MCF 10A (cell line): ENCODE measurements at regions not wholly inside any gene's neighbourhood (a gene's known extent, or its start where the extent isn't known, plus 50 kb on each side); places are given as distances from the start of the nearest gene placed in this dataset.
"Not testable (repeated sequence)": the region's sequence is repeated elsewhere in the genome, so short reads cannot be mapped to it uniquely, and the experiment has no call there.

Source experiments
- BruUV-seq: library from RNA; stranded (reverse); fragments of 400-500 nt; replicated peaks from 2 replicates; lab custom pipeline; 2021; lab: Mats Ljungman, UMichigan
- CTCF ChIA-PET: fragments of 300-600 bp; sonication (Branson Sonifier 250); formaldehyde crosslinking; extraction: SDS; loops from one replicate; lab custom pipeline; 2021; ENCODE audit warnings: antibody characterized with exemption, inconsistent platforms; lab: Yijun Ruan, JAX
- POLR2A ChIA-PET: fragments of 300-600, 350-650 bp; sonication (Branson Sonifier 250); formaldehyde crosslinking; extraction: SDS; loops from one replicate; lab custom pipeline; 2020; ENCODE audit warnings: antibody characterized with exemption, inconsistent platforms; lab: Yijun Ruan, JAX
- DNase-seq: peaks from one replicate; pipeline ENCODE4 v3.0.0-alpha.2; 2018; ENCODE audit not compliant: unreplicated experiment
- H3K27ac Mint-ChIP-seq: one replicate; pipeline ENCODE4 v1.8.0; 2022; ENCODE audit warnings: mild to moderate bottlenecking, low read depth, mixed read lengths; ENCODE audit not compliant: unreplicated experiment
- H3K27me3 Mint-ChIP-seq: one replicate; pipeline ENCODE4 v1.8.0; 2022; ENCODE audit warnings: mixed read lengths; ENCODE audit not compliant: insufficient read depth, unreplicated experiment
- H3K36me3 Mint-ChIP-seq: one replicate; pipeline ENCODE4 v1.8.0; 2022; ENCODE audit warnings: mild to moderate bottlenecking, moderate library complexity, mixed read lengths; ENCODE audit not compliant: insufficient read depth, unreplicated experiment
- H3K4me1 Mint-ChIP-seq: one replicate; pipeline ENCODE4 v1.8.0; 2022; ENCODE audit warnings: mixed read lengths; ENCODE audit not compliant: insufficient read depth, unreplicated experiment
- H3K4me3 Mint-ChIP-seq: one replicate; pipeline ENCODE4 v1.8.0; 2022; ENCODE audit warnings: mild to moderate bottlenecking, moderate library complexity, mixed read lengths; ENCODE audit not compliant: unreplicated experiment
- H3K9me3 Mint-ChIP-seq: one replicate; pipeline ENCODE4 v1.8.0; 2022; ENCODE audit warnings: mixed read lengths; ENCODE audit not compliant: unreplicated experiment
- CTCF ChIP-seq: fragments of 200-600 bp; IDR thresholded peaks from one replicate; pipeline ENCODE4 v1.8.0; 2022; ENCODE audit warnings: antibody characterized with exemption, mild to moderate bottlenecking; ENCODE audit not compliant: unreplicated experiment
- intact Hi-C: fragments of 100-400 bp; cut with micrococcal nuclease; formaldehyde crosslinking; loops from 2 replicates; pipeline ENCODE4 v1.14.1; 2022

GRCh38 chr11:24199461-24199860 lies 297.4 kb upstream of the LUZP2 start:
- Mint-ChIP-seq H3K27me3 (no peaks in the 10 kb centered on the region), H3K36me3 (no peaks in the 10 kb centered on the region), H3K4me1 (no peaks in the 10 kb centered on the region), H3K27ac (no peak overlapping the region), H3K4me3 (no peak overlapping the region), H3K9me3 (no peaks in the 10 kb centered on the region)
- ChIA-PET CTCF (no interaction called here), POLR2A (interaction anchor here (0.6 kb wide), 1 partner anchor 53 kb away, joined by 4 read pairs; no protein-coding TSS in a partner anchor)
- no TSS peak for BruUV-seq
- no peak for TF ChIP-seq CTCF
- intact Hi-C loops = no loop called here
- no peak for DNase-seq

- ChIA-PET CTCF (interaction anchor here (0.6 kb wide), 1 partner anchor 185 kb away, joined by 3 read pairs; no protein-coding TSS in a partner anchor), POLR2A (no interaction called here)
- intact Hi-C loops = no loop called here
- H3K27me3 Mint-ChIP-seq = peaks cover 11% of the 10 kb centered on the region
- no TSS peak for BruUV-seq
- DNase-seq = no peak
- no peaks in the 10 kb centered on the region for H3K36me3 Mint-ChIP-seq
- H3K9me3 Mint-ChIP-seq = no peaks in the 10 kb centered on the region
- TF ChIP-seq CTCF = no peak
- H3K4me1 Mint-ChIP-seq = no peaks in the 10 kb centered on the region
- no peak overlapping the region for H3K4me3 Mint-ChIP-seq
- H3K27ac Mint-ChIP-seq = no peak overlapping the region
Observed at GRCh38 chr11:24206030-24206429, 290.8 kb upstream of the LUZP2 start.

GRCh38 chr11:24206511-24206910 lies 290.3 kb upstream of the LUZP2 start:
- H3K9me3 Mint-ChIP-seq = no peaks in the 10 kb centered on the region
- H3K4me3 Mint-ChIP-seq = no peak overlapping the region
- no peaks in the 10 kb centered on the region for H3K36me3 Mint-ChIP-seq
- no peak for DNase-seq
- H3K27ac Mint-ChIP-seq = no peak overlapping the region
- POLR2A ChIA-PET = no interaction called here
- CTCF ChIA-PET = interaction anchor here (0.6 kb wide), 1 partner anchor 186 kb away, joined by 3 read pairs; no protein-coding TSS in a partner anchor
- no peaks in the 10 kb centered on the region for H3K4me1 Mint-ChIP-seq
- intact Hi-C loops = no loop called here
- TF ChIP-seq CTCF = no peak
- H3K27me3 Mint-ChIP-seq = peaks cover 11% of the 10 kb centered on the region
- BruUV-seq = no TSS peak

GRCh38 chr11:24216488-24216887 lies 280.4 kb upstream of the LUZP2 start:
- Mint-ChIP-seq H3K27ac (no peak overlapping the region), H3K36me3 (no peaks in the 10 kb centered on the region), H3K27me3 (peaks cover 24% of the 10 kb centered on the region), H3K4me3 (no peak overlapping the region), H3K4me1 (no peaks in the 10 kb centered on the region), H3K9me3 (peaks cover 7% of the 10 kb centered on the region)
- intact Hi-C loops = no loop called here
- DNase-seq = no peak
- CTCF ChIA-PET = interaction anchor here (0.6 kb wide), 1 partner anchor 1519 kb away, joined by 3 read pairs; no protein-coding TSS in a partner anchor
- TF ChIP-seq CTCF = no peak
- no TSS peak for BruUV-seq
- POLR2A ChIA-PET = interaction anchor here (0.6 kb wide), 1 partner anchor 59 kb away, joined by 4 read pairs; no protein-coding TSS in a partner anchor

- BruUV-seq, H3K4me3 Mint-ChIP-seq, POLR2A ChIA-PET, DNase-seq, H3K36me3 Mint-ChIP-seq, H3K4me1 Mint-ChIP-seq, H3K9me3 Mint-ChIP-seq, intact Hi-C loops, H3K27ac Mint-ChIP-seq: not testable (repeated sequence)
- CTCF ChIA-PET = interaction anchor here (0.6 to 0.7 kb wide), 2 partner anchors 55 to 1519 kb away, joined by 3 read pairs; no protein-coding TSS in a partner anchor
- H3K27me3 Mint-ChIP-seq = peaks cover 24% of the 10 kb centered on the region
Observed at GRCh38 chr11:24217319-24217718, 279.5 kb upstream of the LUZP2 start.
